ENCODE measurements at regions not wholly inside any gene's neighbourhood (a gene's known extent, or its start where the extent isn't known, plus 50 kb on each side); places are given as distances from the start of the nearest gene placed in this dataset.

DNA sequence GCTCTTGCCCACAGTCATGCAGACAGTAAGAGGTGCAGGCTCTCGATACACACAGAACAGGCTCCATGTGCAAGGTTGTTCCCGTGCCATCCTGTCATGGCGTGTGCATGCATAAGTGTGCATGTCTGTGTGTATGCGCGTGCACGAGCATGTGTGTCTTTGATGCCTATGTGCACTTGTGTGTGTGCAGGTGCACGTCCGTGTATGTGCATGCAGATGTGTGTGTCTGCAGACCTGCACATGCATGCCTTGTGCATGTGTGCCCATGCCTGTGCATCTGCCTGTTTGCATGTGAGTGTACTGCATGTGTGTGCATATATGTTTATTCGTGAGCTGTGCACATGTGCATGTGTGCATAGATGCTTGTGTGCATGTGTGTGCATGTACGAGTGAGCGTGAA lies 309.8 kb downstream of the TMEM121 start:
- no peak for DNase-seq

DNA sequence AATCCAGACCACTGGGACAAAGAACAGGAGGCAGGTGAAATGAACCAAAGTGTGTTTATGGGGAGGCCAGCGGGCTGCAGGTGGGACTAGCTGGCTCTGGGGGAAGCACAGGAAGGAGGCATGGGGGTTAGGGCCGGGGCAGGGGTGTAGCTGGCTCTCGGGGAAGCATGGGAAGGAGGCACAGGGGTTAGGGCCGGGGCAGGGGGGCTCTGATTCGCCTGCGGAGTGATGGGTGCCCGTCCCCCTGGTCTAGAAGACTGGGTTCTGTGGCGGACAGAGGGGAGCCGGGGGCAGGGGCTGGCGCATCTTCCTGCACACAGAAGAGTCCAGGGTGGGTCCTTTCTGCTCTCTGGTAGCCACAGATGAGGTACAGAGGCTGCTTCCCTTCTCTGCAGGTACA lies 310.3 kb downstream of the TMEM121 start:
- DNase-seq: no peak

DNA sequence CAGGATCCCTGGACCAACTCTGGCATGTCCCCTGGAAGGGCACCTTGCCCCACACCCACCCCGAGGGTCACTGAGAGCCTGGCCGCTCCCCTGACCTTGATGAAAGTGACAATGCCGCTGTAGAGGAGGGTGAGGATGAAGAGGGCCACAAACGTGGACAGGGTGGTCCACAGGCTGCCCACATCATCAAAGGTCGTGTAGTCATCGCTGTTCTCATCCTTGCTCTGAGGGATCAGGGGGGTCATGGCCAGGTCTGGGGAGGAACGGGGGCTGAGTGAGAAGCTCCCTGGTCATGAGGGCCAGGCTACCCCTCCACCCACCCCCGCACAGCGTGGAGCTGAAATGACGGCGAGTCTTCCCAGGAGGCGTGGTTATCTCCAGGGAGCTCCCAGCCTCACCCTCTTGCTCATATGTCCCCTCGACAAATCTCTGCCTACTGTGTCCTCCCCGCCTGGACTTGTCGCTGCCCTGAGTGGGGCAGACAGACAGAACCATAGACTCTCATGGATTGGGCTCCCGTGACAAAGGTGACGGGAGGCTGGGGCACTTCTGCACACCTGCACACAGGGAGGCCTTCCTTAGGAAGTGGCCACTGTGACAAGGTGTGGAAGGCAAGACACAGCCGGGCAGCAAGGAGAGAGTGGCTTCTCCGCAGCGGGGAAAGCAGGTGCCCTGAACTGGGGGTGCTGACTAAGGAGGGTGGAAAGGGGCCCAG lies 311.1 kb downstream of the TMEM121 start:
- no peak for DNase-seq

DNA sequence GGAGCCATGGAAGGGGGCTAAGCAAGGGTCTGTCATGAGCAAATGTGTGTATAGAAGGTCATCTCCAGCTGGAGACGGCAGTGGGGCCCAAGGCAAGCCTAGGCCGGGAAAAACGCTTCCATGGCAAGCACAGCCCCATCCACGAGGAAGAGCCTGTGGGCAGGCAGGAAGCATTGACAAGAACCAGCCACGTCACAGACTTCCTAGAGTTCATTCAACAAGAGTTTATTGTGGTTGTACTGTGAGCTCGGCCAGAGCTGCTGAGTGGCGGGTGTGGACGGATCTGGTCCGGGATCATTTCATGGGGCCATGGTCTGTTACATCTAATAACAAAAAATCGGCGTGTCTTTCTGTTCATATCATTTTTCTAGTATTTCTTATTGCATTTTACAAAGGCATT lies 311.7 kb downstream of the TMEM121 start:
- no peak for DNase-seq

DNA sequence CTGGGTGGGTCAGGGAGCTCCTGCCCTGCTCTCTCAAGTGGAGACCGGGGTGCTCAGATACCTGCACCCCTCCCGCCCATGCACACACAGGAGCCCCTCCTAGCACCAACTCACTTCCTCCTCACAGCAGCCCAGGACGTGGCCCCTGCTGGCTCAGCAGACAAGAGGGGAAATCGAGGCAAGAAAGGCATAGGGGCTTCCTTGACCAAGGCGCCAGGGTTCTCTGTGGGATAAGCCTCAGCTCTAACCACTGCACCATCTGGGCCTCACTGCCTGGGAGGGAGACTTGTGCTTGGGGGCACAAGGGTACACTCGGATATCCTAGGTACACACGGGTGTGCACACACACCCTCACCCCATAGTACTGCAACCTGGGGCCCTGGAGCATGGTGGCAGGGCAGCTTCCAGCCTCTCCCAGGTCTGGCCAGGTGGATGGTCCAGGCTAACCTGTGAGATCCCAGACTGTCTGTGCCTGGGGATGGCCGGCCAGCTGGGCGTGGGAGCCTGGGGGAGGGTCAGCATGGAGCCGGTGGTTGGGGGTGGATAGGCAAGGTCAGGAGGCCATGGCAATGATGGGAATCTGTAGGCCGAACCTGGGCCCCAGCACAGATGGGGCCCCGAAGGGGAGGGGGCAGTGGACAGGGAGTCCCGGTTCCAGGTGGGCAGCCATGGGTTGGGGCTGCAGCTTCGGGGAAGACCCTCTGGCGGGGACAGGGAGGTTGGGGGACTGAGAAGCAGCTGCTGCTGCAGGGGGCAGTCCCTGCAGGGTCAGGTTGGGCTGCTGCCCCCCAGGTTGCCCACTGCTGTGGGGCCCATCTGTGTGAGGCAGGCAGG lies 312.4 kb downstream of the TMEM121 start:
- DNase-seq: no peak

DNA sequence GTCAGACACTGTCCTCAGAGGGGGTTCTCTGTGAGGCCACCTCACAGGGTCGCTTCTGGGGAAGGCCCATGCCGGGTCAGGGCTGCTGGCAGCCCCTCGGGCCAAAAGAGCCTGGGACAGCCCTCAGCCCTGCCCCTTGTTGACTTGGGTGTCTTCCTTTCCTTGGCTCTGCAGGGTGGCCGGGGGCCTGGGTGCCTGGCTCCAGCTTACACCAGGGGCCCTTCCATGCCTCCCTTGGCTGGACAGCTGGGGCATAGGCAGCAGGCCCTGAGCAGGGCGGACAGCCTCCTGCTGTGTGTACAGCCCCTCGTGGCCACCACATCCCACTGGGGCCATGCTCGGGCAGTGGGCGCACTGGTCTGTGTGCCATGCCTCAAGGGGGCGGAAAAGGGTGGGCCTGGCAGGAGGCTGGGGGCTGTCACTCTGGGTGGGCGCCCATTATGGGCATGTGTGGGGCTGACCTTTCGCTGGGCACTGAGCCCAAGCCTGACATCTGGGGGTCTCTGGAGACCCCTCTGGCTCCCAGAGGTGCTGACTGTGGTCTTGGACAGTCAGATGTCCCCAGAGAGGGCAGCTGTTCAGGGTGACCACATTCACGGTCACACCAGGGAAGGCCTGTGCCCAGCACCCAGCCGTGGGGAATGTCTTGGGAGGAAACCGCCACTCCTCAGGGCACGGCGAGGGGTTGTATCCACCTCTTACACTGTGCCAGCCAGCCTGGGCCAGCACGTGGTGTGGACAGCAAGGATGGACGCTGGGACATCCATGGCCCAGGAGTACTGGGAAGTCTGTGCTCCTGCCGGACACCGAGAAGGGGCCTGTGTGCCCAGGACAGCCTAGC lies 313.3 kb downstream of the TMEM121 start:
- DNase-seq: no peak

DNA sequence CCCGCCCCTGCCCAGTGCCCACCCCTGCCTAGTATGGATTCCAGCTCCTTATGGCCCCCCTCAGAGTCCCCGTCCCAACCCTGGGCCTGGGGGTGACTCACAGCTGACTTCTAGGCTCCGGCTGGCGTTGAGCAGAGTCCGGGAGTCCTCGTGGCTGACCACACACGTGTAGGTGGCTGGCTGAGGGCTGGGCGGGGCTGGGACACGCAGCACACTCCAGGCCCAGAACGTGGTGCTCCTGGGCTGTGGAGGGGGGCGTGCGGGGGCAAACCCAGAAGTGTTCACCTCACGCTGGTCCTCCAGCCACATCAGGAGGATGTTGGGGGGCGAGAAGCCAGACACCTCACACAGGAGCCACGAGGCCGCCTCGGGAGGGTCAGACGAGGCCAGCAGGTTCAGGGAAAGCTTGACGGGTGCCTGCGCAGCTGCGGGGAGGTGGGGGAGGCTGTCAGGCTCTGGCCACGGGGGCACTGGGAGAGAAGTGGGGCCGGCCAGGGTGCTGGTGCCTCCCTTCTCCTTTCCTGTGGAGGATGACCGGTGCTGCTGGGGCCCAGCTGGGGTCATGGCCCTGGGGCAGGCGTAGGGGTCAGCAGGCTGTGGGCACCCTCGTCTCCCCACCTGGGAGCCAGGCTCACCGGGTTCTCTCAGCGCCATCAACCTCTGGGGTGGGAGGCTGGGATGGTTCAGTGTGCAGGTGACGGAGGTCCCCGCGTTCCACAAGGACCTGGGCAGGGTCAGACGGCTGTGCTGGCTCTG lies 314.1 kb downstream of the TMEM121 start:
- no peak for DNase-seq

DNA sequence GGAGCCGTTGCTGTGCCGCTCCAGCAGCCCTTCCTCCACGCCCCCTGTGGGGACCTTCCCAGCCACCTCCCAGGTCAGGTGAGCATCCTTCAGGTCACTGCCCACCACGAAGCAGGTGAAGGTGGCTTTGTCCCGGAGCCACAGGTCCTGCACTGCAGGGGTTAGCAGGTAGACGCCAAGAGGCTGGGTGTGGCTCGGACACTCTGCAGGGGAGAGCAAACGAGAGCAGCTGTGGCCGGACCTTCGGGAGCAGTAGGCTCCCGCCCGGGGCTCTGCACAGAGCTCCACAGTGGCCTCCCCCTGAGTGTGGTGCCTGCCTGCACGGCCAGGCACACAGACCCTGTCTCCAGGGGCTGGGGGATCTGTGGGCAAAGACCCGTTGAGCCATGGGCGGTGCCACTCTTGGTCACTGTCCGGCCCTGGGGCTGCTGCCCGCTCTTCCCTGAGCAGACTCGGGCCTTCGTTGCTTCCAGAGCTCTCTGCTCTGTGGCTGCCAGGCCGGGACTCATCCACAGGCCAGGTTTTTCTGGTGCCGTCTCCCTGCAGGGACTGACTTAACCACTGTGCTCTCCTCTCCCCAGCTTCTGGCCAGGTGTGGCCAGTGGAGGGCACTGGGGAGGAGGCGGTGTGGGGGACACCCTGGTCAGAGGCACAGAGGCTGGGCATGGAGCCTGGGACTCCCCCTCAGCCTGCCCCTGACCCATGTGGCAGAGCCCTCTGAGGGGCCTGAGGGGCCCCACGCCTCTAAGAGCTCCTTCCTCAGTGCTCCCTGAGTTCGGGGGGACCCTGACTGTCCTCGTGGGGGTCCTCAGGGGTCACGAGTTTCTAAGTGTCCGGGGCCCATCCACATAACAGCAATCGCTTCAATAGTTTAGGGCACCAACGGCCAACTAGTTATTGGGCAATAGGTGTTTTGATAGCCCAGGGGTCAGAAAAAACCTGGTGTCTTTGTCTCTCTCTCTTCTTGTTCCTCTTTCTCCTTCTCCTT lies 314.9 kb downstream of the TMEM121 start:
- DNase-seq: no peak

DNA sequence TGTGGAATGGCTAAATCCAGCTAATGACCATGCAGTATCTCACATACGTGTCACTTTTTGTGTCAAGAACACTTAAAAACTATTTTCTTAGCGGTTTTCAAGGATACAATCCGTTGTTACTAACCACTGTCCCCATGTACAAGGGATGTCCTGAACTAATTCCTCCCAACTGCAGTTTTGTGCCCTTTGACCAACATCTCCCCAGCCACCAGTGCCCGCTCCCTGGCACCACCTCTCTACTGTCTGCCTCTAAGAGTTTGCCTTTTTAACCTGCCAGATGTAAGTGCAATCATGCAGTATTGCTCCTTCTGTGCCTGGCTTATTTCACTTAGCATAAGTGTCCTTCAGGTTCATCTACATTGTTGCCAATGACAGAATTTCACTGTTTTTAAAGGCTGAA lies 315.7 kb downstream of the TMEM121 start:
- no peak for DNase-seq

DNA sequence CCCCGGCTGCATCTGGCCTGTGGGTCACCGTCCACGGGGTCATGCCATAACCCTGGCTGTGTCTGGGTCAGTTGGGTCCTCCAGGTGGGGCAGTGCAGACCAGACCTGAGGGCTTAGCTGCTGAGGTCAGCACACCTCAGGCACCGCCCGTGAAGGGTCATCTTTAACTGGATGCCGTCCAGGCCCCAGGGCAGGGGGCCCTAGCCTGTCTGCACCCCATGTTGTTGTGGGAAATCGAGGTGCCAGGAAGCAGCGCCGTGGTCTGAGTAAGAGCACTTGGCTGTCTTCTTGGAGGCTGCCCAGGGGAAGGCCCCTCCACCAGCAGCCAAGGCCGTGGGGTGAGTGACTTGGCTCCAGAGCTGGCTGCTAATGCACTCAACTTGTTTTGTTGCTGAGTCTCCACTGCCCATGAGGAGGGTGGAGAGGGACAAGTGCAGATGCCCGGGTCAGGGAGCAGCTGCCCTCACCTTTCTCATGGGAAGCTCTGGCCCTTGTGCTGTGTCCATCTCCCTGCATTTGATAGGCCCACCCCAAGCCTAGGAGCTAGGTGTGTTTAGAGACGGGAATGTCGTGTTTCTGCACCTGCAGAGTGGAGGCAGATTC lies 317.2 kb downstream of the TMEM121 start:
- DNase-seq: no peak

DNA sequence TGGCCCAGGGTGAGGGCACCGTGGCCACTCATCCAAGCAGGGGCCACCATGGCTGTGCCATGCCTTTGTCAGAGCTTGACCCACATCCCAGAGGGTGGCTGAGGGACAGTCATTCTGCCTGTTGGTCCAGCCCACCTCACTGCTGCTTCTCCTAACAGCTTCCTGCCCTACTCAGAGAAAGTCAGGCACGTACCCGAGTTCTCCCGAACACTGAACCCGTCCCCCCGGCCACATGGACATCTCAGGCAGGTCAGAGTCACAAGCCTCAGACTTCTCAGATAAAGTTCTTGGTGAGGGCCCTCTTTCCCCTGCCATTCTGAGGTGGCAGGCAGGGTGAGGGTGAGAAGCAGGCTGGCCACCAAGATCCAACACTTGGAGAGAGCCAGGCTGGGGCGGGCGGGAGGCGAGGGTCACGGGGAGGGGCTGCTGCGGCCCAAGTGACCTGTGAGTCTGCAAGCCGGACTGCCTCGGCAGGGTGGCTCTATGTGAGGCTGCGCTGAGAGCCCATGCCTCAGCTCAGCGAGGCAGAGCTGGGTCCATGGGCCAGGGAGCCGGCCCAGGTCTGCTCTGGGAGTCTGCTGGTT lies 317.8 kb downstream of the TMEM121 start:
- DNase-seq: no peak

DNA sequence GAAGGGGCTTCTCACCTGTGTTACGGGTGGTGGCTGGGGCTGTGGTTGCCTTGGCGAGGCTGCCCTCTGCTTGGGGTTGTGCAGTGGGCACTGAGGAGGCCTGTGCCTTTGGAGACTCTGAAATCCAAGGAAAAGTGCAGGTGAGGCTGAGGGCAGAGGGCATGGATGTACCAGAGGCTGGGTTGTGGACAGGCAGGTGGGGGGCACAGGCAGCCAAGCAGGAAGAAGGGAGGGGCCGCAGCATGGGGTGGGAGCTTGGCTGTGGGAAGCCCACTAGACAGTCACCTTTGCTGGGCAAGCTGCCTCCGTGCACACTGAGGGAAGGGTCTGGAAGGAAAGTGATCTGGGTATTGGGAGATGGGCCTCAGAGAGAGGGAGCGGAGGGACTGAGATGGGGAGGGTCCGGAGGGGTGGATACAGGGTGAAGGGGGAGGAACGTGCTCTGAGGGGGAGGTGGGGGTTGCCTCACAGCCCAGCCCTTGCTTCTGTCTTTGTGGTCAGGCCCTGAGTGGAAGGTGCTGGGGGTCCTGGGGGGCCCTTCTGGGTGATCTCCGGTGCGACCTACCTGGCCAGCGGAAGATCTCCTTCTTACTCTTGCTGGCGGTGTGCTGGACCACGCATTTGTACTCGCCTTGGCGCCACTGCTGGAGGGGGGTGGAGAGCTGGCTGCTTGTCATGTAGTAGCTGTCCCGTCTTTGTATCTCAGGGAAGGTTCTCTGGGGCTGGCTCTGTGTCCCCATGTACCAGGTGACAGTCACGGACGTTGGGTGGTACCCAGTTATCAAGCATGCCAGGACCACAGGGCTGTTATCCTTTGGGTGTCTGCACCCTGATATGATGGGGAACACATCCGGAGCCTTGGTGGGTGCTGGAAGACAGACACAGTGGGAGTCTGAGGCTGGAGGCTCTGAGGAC lies 318.7 kb downstream of the TMEM121 start:
- DNase-seq: no peak

DNA sequence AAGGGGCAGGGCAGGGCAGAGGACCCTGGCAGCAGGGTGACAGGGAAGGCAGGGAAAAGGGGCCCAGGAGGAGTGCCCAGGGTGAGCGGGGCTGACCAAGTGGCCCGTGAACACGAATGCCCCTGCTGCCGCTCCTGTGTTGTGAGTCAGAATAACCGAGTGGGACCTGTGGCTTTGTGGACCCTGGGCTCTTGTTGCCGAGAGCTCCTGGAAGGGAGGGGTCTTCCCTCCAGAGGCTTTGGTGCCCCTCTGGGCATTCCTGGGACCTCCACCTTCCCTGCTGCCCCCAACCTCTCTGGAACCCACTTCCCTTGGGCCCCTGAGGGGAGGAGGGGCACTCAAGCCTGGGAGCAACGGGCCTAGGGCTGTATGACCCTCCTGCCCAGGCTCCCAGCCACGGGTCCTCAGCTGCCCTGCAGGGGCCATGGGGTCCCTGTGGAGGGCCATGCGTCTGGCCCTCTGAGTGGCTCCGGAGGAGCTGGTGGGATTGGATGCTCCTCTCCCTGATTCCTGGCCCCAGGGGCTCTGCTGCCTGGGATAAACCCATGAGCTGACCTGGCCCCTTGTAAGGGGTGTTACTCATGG lies 319.4 kb downstream of the TMEM121 start:
- DNase-seq: no peak

DNA sequence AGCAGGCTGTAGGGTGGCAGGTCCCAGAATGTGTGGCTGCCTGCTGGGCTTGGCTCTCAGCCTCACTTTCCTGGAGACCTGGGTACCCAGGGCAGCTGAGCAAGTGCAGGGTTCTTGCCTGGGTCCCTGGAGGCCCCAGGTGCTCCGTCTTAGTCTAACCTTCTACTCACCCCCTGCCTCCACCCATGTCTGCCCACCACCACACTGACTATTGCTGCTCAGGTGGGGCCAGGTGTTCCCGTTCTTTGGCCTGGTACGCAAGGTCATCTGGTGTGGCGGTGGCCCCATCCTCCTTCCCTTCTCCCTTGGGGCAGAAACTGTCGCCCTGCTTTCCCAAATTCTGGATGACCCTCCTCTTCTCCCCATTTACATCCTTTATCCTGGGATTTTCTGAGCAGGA lies 319.9 kb downstream of the TMEM121 start:
- DNase-seq: no peak

DNA sequence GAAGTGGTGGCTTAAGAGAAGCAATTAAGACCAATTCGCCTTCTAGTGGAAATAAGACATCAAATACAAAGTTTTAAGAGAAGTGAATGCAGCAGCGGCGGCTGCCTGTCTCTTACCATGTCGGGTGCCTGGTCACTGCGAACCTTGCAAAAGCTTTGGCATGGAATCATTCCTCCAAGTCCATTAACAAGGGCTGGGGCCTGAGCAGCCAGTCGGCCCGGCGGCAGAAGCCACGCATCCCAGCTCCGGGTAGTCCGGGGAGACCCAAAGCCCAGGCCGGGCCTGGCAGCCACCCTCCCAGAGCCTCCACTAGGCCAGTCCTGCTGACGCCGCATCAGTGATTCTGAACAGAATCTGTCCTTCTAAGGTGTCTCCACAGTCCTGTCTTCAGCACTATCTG lies 321.0 kb downstream of the TMEM121 start:
- DNase-seq: no peak

DNA sequence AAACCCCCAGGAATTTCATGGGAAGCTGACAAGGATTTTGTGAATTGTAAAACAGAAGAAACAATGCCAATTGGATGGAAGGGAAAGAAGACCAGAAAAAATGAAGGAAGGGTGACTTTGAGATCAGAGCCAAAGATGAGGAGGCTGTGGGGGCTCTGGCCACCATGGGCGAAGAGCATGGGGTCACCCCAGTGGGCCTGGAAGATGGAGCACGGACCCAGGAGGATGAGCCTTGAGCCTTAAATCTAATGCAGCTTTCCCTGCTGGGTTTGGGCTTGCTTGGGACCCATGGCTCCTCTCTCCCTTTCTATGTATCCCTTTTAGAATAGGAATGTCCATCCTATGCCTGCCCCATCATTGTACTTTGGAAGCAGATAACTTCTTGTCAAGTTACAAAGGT lies 322.2 kb downstream of the TMEM121 start:
- DNase-seq: no peak

DNA sequence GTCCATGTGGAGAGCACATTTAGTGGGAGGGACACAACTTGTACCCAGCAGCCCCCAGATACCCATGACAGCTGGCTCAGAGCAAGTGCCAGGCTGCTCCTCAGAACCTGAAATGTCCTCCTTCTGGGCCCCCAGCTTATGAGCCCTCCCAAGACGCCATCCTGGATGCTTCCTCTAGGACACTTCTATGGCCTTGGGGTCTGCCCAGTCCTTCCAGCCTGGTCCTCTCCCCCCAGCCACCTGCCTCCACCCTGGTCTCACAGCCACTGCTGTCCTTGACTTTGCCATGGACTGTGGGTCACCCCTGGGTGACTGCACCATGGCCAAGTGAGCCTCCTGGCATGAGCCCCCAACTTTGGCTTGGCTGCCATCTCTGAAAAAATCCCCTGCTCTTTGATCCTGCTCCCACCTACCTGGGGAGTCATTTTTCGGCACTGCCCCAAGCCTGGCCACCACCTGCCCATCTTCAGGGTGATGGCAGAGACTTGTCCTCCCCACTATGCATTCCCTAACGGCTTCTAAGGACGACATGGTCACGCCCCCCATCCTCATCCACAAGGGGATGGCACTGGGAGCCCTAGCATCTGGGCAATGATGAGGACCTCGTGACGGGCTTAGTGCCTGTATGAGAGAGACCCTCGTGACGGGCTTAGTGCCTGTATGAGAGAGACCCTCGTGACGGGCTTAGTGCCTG lies 323.7 kb downstream of the TMEM121 start:
- DNase-seq: no peak

DNA sequence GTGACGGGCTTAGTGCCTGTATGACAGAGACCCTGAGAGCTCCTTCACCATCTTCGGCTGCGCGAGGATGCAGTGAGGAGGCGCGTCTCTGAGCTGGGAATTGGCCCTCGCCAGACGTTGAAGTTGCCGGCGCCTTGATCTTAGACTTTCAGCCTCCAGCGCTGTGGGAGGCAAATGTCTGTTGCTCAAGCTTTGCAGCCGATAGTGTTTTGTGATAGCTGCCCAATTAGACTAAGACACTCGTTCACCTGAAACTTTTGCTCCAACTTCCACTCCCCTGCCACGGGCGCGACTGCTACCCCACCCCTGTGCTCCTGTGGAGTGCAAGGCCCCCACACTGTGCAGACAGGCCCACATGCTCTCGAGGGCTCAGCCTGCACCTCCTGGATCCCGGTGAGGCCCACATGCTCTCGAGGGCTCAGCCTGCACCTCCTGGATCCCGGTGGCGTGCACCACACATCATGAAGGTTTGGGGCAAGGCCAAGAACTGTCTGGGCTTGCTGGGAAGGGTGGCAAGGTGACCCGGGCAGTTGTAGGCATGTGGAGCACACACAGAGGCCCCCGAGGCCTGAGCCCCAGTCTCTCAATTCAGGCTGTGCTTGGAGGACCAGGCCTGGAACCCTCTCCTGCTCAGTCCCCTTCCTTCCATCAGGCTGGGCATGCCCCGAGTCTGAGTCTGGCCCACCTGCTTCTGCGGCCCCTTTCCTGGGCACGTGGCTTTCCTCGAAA lies 324.6 kb downstream of the TMEM121 start:
- no peak for DNase-seq
